ENCODE measurements at regions not wholly inside any gene's neighbourhood (a gene's known extent, or its start where the extent isn't known, plus 50 kb on each side); places are given as distances from the start of the nearest gene placed in this dataset.

- DNase-seq, result no peak
Measured at GRCh38 chr22:49115197-49115596, 712.5 kb downstream of the BRD1 start.

- no peak for DNase-seq
Measured at GRCh38 chr22:49113758-49114157, 713.9 kb downstream of the BRD1 start.

- no peak for DNase-seq
Measured at GRCh38 chr22:49112661-49113626, 714.7 kb downstream of the BRD1 start.

GRCh38 chr22:49112176-49112575, 715.5 kb downstream of the BRD1 start:
- DNase-seq, result no peak

- no peak for DNase-seq
Measured at GRCh38 chr22:49111085-49111484, 716.6 kb downstream of the BRD1 start.

- no peak for DNase-seq
Measured at GRCh38 chr22:49108636-49109315, 718.9 kb downstream of the BRD1 start.

GRCh38 chr22:49107961-49108530, 719.6 kb downstream of the BRD1 start:
- DNase-seq, result no peak

GRCh38 chr22:49107561-49107960, 720.1 kb downstream of the BRD1 start:
- DNase-seq, result no peak

GRCh38 chr22:49106842-49107152, 720.9 kb downstream of the BRD1 start:
- DNase-seq, result no peak

GRCh38 chr22:49106096-49106841, 721.4 kb downstream of the BRD1 start:
- no peak for DNase-seq

- no peak for DNase-seq
Measured at GRCh38 chr22:49104434-49104833, 723.2 kb downstream of the BRD1 start.

- DNase-seq, result no peak
Measured at GRCh38 chr22:49103314-49104059, 724.2 kb downstream of the BRD1 start.

- no peak for DNase-seq
Measured at GRCh38 chr22:49102367-49102766, 725.3 kb downstream of the BRD1 start.

GRCh38 chr22:49101873-49102272, 725.8 kb downstream of the BRD1 start:
- no peak for DNase-seq

GRCh38 chr22:49101225-49101624, 726.4 kb downstream of the BRD1 start:
- DNase-seq, result no peak

- no peak for DNase-seq
Measured at GRCh38 chr22:49100773-49101172, 726.9 kb downstream of the BRD1 start.

- no peak for DNase-seq
Measured at GRCh38 chr22:49100316-49100715, 727.4 kb downstream of the BRD1 start.

- no peak for DNase-seq
Measured at GRCh38 chr22:49099496-49100124, 728.1 kb downstream of the BRD1 start.

- DNase-seq, result no peak
Measured at GRCh38 chr22:49099089-49099488, 728.6 kb downstream of the BRD1 start.

- DNase-seq, result no peak
Measured at GRCh38 chr22:49097966-49098365, 729.7 kb downstream of the BRD1 start.

GRCh38 chr22:49097171-49097925, 730.3 kb downstream of the BRD1 start:
- no peak for DNase-seq
